Stimulated activated CD8-positive, alpha-beta memory T cell treated with anti-CD3 and anti-CD28 coated beads, Interleukin-4, amount 100 ng/mL, for 48 hours (primary cell): ENCODE measurements at regions not wholly inside any gene's neighbourhood (a gene's known extent, or its start where the extent isn't known, plus 50 kb on each side); places are given as distances from the start of the nearest gene placed in this dataset.

Experiments used
- DNase-seq: peaks from one replicate; pipeline ENCODE4 v3.0.0-alpha.2; 2020

- no peak for DNase-seq
These were observed 570.2 kb downstream of the SLITRK1 start for GRCh38 chr13:83311886-83312577.

GRCh38 chr13:83298617-83299016 is 583.7 kb downstream of the SLITRK1 start:
- no peak for DNase-seq

GRCh38 chr13:83297586-83298290 is 584.5 kb downstream of the SLITRK1 start:
- DNase-seq: no peak

- no peak for DNase-seq
These were observed 586.6 kb downstream of the SLITRK1 start for GRCh38 chr13:83295686-83296085.

GRCh38 chr13:83286737-83287136 is 595.5 kb downstream of the SLITRK1 start:
- no peak for DNase-seq

DNA sequence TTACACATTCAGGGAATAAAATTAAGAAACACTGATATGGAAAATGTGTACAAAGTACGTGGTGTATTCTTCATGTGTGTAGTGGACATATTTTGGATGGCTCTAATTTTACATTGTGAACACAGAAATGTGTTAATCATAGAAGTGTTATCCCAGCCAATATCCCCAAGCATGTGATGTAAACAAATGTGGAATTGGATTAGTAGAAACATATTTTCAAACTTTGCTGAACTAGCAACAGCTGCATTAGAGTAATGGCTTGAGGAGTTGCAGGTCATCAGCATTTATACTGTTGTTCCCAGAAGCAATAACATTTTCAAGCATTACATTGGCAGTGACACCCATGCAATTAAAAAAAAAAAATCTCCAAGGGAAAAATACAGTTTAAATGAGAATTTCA is 600.6 kb downstream of the SLITRK1 start:
- no peak for DNase-seq

DNA sequence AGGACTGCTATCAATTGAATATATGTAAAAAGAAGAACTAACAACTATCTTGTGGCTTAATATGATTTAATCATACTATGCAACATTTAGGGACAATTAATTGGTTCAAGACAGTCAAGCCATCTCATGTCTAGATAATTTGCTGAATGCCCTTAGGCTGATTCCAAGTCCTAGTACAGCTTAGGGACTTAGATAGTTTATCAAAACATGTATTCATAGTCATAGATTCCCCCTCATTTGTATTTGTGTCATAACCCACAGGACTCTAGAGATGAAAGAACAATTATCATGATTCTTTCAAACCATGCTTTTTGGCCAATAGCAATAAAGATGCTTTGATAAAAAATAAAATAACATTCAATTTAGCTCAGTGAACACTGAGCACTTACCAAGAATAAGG is 607.6 kb downstream of the SLITRK1 start:
- no peak for DNase-seq

GRCh38 chr13:83272652-83273240 is 609.5 kb downstream of the SLITRK1 start:
- no peak for DNase-seq

DNA sequence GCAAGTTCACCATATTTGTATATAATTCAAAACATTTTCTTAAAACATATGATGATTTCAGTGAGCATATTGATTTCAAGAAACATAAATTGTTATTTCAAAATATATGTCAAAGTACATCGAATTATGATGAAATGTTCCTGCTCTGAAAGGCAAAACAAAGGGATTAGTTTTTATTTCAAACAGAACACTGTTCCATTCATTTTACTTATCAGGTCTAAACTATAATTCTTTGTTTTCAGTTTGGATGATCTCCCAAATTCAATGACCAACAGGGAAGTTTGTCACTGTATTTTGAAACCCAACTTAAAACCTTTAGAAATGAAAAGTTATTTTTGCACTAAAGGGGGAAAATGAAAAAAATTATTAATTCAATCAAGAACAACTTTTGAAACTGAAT is 610.2 kb downstream of the SLITRK1 start:
- DNase-seq: no peak

DNA sequence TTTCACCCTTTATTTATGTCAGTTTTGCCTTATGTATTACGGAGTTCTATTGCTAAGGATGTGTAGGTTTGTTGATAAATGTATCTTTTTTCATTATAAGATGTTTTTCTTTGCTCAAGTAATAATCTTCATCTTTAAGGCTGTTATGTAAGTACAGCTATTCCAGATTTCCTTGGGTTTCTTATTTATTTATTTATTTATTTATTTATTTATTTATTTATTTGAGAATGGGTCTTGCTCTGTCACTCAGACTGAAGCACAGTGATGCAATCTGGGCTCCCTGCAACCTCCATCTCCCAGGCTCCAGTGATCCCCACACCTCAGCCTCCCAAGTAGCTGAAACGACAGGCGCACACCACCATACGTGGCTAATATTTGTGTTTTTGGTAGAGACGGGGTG is 617.0 kb downstream of the SLITRK1 start:
- no peak for DNase-seq

GRCh38 chr13:83248751-83249150 is 633.5 kb downstream of the SLITRK1 start:
- no peak for DNase-seq

GRCh38 chr13:83232626-83233025 is 649.6 kb downstream of the SLITRK1 start:
- DNase-seq: no peak

- DNase-seq: no peak
These were observed 652.5 kb downstream of the SLITRK1 start for GRCh38 chr13:83229574-83230305.

DNA sequence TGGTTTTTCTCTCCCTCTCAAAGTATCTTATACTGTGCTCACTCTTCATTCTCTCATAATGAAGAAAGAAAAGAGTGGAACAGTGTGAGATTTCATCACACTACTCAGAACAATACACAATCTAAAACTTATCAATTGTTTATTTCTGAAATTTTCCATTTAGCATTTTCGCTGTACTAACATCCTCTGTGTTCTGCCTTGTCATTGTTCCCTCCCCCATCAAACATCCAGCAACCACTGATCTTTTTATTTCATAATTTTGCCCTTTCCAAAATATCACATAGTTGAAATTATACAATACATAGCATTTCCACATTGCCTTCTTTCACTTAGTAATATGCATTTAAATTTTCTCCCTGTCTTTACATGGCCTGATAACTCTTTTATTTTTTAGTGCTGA is 658.7 kb downstream of the SLITRK1 start:
- DNase-seq: no peak

GRCh38 chr13:83221813-83222241 is 660.4 kb downstream of the SLITRK1 start:
- no peak for DNase-seq

DNA sequence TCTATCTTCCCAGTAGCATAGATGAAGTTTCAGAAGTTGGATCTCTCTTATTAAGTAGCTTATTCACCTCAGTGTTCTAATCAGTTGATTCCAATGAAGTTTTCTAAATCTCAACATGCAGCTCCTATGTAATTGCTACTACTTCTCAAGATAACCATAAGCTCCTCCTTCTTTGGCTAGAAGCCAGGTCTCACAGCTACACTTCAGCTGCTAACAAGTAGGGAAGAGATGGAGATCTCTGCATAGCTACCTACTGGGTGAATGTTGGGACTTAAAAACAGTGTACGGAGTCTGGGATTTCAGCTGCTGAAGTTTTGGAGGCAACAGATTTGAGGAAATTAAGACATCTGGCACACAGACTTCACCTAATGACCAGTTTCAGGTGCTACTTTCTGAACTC is 661.0 kb downstream of the SLITRK1 start:
- no peak for DNase-seq

GRCh38 chr13:83220241-83220640 is 662.0 kb downstream of the SLITRK1 start:
- no peak for DNase-seq

GRCh38 chr13:83219832-83220231 is 662.4 kb downstream of the SLITRK1 start:
- DNase-seq: no peak

DNA sequence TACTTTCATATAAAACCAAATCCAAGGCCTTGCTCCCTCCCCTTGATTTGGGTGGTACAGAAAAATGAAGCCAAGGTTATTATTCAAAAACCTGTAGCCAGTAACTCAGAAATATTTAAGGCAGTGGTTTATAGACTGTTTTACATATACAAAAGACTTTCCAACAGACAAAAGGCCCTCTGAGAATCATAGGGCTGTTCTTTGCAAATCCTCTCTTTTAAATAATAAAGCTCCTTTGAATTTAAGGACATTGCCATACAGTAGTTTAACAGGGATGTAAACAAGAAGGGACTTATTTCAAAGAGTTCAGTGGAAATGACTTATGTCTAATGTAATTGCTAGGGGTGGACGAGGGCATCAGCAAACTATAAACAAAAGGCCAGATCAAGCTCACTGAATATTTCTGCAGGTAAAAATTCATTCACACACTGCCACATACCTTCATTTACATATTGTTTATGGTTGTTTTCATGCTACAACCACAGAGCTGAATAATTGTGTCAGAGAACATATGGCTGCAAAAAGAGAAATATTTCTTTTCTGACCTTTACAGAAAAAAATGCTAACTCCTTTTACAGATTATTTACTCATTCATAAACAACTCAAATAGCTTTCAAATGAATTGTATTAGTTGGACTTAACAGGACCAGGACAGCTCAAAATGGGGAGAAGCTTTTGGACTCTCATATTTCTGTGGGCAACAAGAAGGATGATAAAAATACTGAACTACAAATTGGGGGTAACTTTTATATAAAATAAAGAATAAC is 665.6 kb downstream of the SLITRK1 start:
- no peak for DNase-seq

- no peak for DNase-seq
These were observed 666.6 kb downstream of the SLITRK1 start for GRCh38 chr13:83215627-83216026.

DNA sequence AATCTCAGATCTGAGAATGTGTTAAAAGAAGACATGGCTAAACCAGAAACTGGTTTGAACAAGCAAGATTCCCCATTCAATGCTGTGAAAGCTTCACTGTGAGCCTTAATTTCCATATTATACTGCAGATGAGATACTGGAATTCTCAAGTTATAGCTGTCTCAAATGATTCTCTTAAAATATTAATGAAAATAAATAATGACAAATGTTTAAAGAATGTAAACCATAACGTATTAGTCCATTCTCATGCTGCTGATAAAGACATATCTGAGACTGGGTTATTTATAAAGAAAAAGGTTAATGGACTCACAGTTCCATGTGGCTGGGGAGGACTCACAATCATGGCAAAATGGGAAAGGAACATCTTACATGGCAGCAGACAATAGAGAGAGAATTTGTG is 667.8 kb downstream of the SLITRK1 start:
- no peak for DNase-seq

GRCh38 chr13:83211301-83211700 is 671.0 kb downstream of the SLITRK1 start:
- no peak for DNase-seq

DNA sequence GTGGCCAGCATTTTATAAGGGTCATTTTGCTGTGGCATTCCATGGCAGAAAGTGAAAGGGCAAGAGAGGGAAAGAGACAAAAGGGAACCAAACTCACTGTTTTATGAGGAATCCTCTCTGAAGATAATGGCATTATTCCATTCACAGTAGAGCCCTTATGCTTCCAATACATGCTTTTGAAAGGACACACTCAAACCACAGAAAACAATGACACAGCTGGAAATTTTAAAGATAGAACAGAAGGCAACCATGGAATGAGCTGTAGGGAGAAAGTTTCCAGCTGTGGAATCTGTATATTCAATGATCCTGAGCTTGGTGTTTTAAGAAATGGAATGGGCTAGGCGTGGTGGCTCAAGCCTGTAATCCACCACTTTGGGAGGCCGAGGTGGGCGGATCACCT is 677.4 kb downstream of the SLITRK1 start:
- no peak for DNase-seq
